A673 (cell line): ENCODE measurements at regions not wholly inside any gene's neighbourhood (a gene's known extent, or its start where the extent isn't known, plus 50 kb on each side); places are given as distances from the start of the nearest gene placed in this dataset.

ENCODE experiments used
- BruUV-seq: library from RNA; stranded (reverse); fragments of 400-500 nt; replicated peaks from 2 replicates; lab custom pipeline; 2021; lab: Mats Ljungman, UMichigan
- CTCF ChIA-PET: fragments of 300-600 bp; sonication (Branson Sonifier 250); formaldehyde crosslinking; loops from one replicate; lab custom pipeline; 2022; ENCODE audit warnings: antibody characterized with exemption; lab: Charles Lee
- POLR2A ChIA-PET: fragments of 300-600 bp; sonication (Branson Sonifier 250); formaldehyde crosslinking; loops from one replicate; lab custom pipeline; 2022; ENCODE audit warnings: antibody characterized with exemption; ENCODE audit not compliant: low non-redundant PET; lab: Charles Lee
- DNase-seq: peaks from one replicate; pipeline ENCODE4 v3.0.0-alpha.2; 2015; ENCODE audit warnings: low spot score
- H3K27ac ChIP-seq: fragments of 200-600 bp; sonication (generic); 2 replicates; pipeline ENCODE4 v1.5.1; 2016; ENCODE audit warnings: mixed run types, low read depth, mild to moderate bottlenecking, mixed read lengths, antibody characterized with exemption, low read length; ENCODE audit not compliant: poor library complexity, severe bottlenecking
- H3K27me3 ChIP-seq: fragments of 200-600 bp; sonication (generic); replicated peaks from 2 replicates; pipeline ENCODE4 v1.6.1; 2017; ENCODE audit warnings: mixed run types, low read depth, mild to moderate bottlenecking, mixed read lengths, antibody characterized with exemption, low read length; ENCODE audit not compliant: insufficient read depth, poor library complexity
- H3K36me3 ChIP-seq: fragments of 200-600 bp; sonication (generic); 2 replicates; pipeline ENCODE4 v1.6.1; 2016; ENCODE audit warnings: mixed run types, mild to moderate bottlenecking, mixed read lengths, antibody characterized with exemption, low read length; ENCODE audit not compliant: insufficient read depth, poor library complexity, severe bottlenecking
- H3K4me1 ChIP-seq: fragments of 200-600 bp; sonication (generic); 2 replicates; pipeline ENCODE4 v1.6.1; 2017; ENCODE audit warnings: mixed run types, mild to moderate bottlenecking, mixed read lengths, antibody characterized with exemption, low read length; ENCODE audit not compliant: insufficient read depth, poor library complexity, severe bottlenecking
- H3K4me3 ChIP-seq: fragments of 200-600 bp; sonication (generic); 2 replicates; pipeline ENCODE4 v1.5.1; 2016; ENCODE audit warnings: low read depth, mixed run types, mild to moderate bottlenecking, mixed read lengths, low read length; ENCODE audit not compliant: poor library complexity, severe bottlenecking
- H3K9me3 ChIP-seq: fragments of 200-600 bp; sonication (generic); 2 replicates; pipeline ENCODE4 v1.6.1; 2016; ENCODE audit warnings: mixed run types, low read depth, mild to moderate bottlenecking, mixed read lengths, antibody characterized with exemption, low read length; ENCODE audit not compliant: poor library complexity, severe bottlenecking
- EZH2 ChIP-seq: fragments of 200-600 bp; sonication (generic); IDR thresholded peaks from 2 replicates; pipeline ENCODE4 v1.6.1; 2017; ENCODE audit warnings: borderline replicate concordance, low read depth, mild to moderate bottlenecking, mixed read lengths, antibody characterized with exemption, low read length; ENCODE audit not compliant: poor library complexity, severe bottlenecking
- intact Hi-C: fragments of 100-400 bp; cut with micrococcal nuclease; formaldehyde crosslinking; loops from one replicate; pipeline ENCODE4 v1.10.0; 2022; ENCODE audit not compliant: unreplicated experiment
- TF ChIP-seq, protein P1 (sequence below): fragments of 300-800, 200-600 bp; sonication (generic); conservative IDR thresholded peaks from 2 replicates; pipeline ENCODE4 v1.5.1; 2017; ENCODE audit warnings: low read depth, mild to moderate bottlenecking, antibody characterized with exemption, low read length, moderate library complexity, mixed read lengths

- ChIA-PET CTCF (no interaction called here), POLR2A (no interaction called here)
- TF ChIP-seq, protein P1, sequence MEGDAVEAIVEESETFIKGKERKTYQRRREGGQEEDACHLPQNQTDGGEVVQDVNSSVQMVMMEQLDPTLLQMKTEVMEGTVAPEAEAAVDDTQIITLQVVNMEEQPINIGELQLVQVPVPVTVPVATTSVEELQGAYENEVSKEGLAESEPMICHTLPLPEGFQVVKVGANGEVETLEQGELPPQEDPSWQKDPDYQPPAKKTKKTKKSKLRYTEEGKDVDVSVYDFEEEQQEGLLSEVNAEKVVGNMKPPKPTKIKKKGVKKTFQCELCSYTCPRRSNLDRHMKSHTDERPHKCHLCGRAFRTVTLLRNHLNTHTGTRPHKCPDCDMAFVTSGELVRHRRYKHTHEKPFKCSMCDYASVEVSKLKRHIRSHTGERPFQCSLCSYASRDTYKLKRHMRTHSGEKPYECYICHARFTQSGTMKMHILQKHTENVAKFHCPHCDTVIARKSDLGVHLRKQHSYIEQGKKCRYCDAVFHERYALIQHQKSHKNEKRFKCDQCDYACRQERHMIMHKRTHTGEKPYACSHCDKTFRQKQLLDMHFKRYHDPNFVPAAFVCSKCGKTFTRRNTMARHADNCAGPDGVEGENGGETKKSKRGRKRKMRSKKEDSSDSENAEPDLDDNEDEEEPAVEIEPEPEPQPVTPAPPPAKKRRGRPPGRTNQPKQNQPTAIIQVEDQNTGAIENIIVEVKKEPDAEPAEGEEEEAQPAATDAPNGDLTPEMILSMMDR, result no peak
- TF ChIP-seq EZH2, result no peak
- no peak overlapping the region for H3K27ac ChIP-seq
- H3K9me3 ChIP-seq, result no peaks in the 10 kb centered on the region
- H3K36me3 ChIP-seq, result no peaks in the 10 kb centered on the region
- DNase-seq, result peak; percentile 58
- peaks cover 20% of the 10 kb centered on the region for H3K4me1 ChIP-seq
- H3K27me3 ChIP-seq, result no peaks in the 10 kb centered on the region
- H3K4me3 ChIP-seq, result no peak overlapping the region
- no TSS peak for BruUV-seq
- intact Hi-C loops, result no loop called here
Observed at GRCh38 chr16:65222536-65222935, 100.7 kb upstream of the CDH11 start.

GRCh38 chr16:65222049-65222448, 100.2 kb upstream of the CDH11 start:
- Histone ChIP-seq H3K27ac (no peak overlapping the region), H3K27me3 (no peaks in the 10 kb centered on the region), H3K9me3 (no peaks in the 10 kb centered on the region), H3K36me3 (no peaks in the 10 kb centered on the region), H3K4me3 (no peak overlapping the region), H3K4me1 (peaks cover 20% of the 10 kb centered on the region)
- ChIA-PET POLR2A (no interaction called here), CTCF (no interaction called here)
- intact Hi-C loops, result no loop called here
- TF ChIP-seq, protein P1, result no peak
- no peak for TF ChIP-seq EZH2
- no peak for DNase-seq
- BruUV-seq, result no TSS peak

GRCh38 chr16:65219786-65220185, 97.9 kb upstream of the CDH11 start:
- H3K27me3 ChIP-seq, result no peaks in the 10 kb centered on the region
- no peak for DNase-seq
- BruUV-seq, result no TSS peak
- CTCF ChIA-PET, result no interaction called here
- TF ChIP-seq EZH2, result no peak
- TF ChIP-seq, protein P1, result no peak
- no peaks in the 10 kb centered on the region for H3K36me3 ChIP-seq
- H3K4me1 ChIP-seq, result peaks cover 20% of the 10 kb centered on the region
- no peaks in the 10 kb centered on the region for H3K9me3 ChIP-seq
- intact Hi-C loops, result no loop called here
- H3K4me3 ChIP-seq, result no peak overlapping the region
- no peak overlapping the region for H3K27ac ChIP-seq
- POLR2A ChIA-PET, result no interaction called here
